K562 (cell line): ENCODE measurements at regions not wholly inside any gene's neighbourhood (a gene's known extent, or its start where the extent isn't known, plus 50 kb on each side); places are given as distances from the start of the nearest gene placed in this dataset.

Experiments used
- ESRRA ChIP-seq: fragments of 450-650 bp; IDR thresholded peaks from 2 replicates; pipeline ENCODE4 v1.6.1; 2014; ENCODE audit warnings: low read depth, mild to moderate bottlenecking, moderate library complexity, borderline replicate concordance
- FOXK2 ChIP-seq, 2 experiments: fragments of 450-650 bp; IDR thresholded peaks in 1 of 2; conservative IDR thresholded peaks in 1 of 2; 2 replicates each; pipeline ENCODE4 v1.6.1; 2016; ENCODE audit warnings: low read depth in 2 of 2, mild to moderate bottlenecking in 1 of 2
- GABPA ChIP-seq: fragments of 200-800 bp; sonication (Bioruptor generic); conservative IDR thresholded peaks from 2 replicates; pipeline ENCODE4 v1.6.1; 2016; ENCODE audit warnings: low read depth, missing genetic modification characterization, missing compliant biosample characterization
- HEY1 ChIP-seq: fragments of 250-450 bp; sonication (Bioruptor Pico); IDR thresholded peaks from 2 replicates; pipeline ENCODE4 v1.5.0; 2020; ENCODE audit warnings: mild to moderate bottlenecking, moderate library complexity, borderline replicate concordance
- RCOR1 ChIP-seq, 2 experiments: IDR thresholded peaks; 2 replicates each; pipeline ENCODE4 v1.6.1; 2012; ENCODE audit warnings: low read depth in 2 of 2, low read length in 2 of 2, borderline replicate concordance in 1 of 2, improper control_type of control experiment in 1 of 2
- TBP ChIP-seq: optimal IDR thresholded peaks from 2 replicates; pipeline ENCODE3; 2011; ENCODE audit warnings: low read depth, low read length, improper control_type of control experiment
- TCF7L2 ChIP-seq: fragments of 150-350 bp; IDR thresholded peaks from 2 replicates; pipeline ENCODE4 v1.6.1; 2016; ENCODE audit warnings: low read depth, mild to moderate bottlenecking, low read length, moderate library complexity
- THAP7 ChIP-seq: fragments of 250-450 bp; sonication (Bioruptor Pico); IDR thresholded peaks from 2 replicates; pipeline ENCODE4 v1.5.0; 2021
- TF ChIP-seq, protein P1 (sequence below), 3 experiments: IDR thresholded peaks in 2 of 3; conservative IDR thresholded peaks in 1 of 3; 2 replicates each; pipeline ENCODE4 v1.5.1; 2011 to 2012; ENCODE audit warnings: low read length in 3 of 3, mild to moderate bottlenecking in 3 of 3, control low read depth in 2 of 3, improper control_type of control experiment in 1 of 3, inconsistent platforms in 1 of 3, low read depth in 1 of 3, mixed read lengths in 1 of 3, moderate library complexity in 1 of 3; ENCODE audit not compliant: insufficient read depth in 2 of 3

- no peak for TF ChIP-seq ESRRA
- no peak for TF ChIP-seq TBP
- no peak for TF ChIP-seq THAP7 (CRISPR knock-in tag)
- no peak for TF ChIP-seq RCOR1 (IDR thresholded peaks at IDR 0.05; ENCODE audit: borderline replicate concordance in 1 of 2, low read depth in 2 of 2, low read length in 2 of 2)
- no peak for TF ChIP-seq TCF7L2
- no peak for TF ChIP-seq GABPA (tag)
- TF ChIP-seq, protein P1, sequence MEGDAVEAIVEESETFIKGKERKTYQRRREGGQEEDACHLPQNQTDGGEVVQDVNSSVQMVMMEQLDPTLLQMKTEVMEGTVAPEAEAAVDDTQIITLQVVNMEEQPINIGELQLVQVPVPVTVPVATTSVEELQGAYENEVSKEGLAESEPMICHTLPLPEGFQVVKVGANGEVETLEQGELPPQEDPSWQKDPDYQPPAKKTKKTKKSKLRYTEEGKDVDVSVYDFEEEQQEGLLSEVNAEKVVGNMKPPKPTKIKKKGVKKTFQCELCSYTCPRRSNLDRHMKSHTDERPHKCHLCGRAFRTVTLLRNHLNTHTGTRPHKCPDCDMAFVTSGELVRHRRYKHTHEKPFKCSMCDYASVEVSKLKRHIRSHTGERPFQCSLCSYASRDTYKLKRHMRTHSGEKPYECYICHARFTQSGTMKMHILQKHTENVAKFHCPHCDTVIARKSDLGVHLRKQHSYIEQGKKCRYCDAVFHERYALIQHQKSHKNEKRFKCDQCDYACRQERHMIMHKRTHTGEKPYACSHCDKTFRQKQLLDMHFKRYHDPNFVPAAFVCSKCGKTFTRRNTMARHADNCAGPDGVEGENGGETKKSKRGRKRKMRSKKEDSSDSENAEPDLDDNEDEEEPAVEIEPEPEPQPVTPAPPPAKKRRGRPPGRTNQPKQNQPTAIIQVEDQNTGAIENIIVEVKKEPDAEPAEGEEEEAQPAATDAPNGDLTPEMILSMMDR (IDR thresholded peaks at IDR 0.05 in 2 of 3, conservative IDR thresholded peaks at IDR 0.05 in 1 of 3; ENCODE audit: insufficient read depth in 2 of 3, low read depth in 1 of 3, low read length in 3 of 3): no peak
- TF ChIP-seq HEY1 (CRISPR knock-in tag): no peak
- TF ChIP-seq FOXK2 (conservative IDR thresholded peaks at IDR 0.05 in 1 of 2, IDR thresholded peaks at IDR 0.05 in 1 of 2; ENCODE audit: low read depth in 2 of 2): no peak
Observed at GRCh38 chr1:201715351-201715750, 113.6 kb upstream of the IPO9 start.
